GM21528 (cell line): ENCODE measurements at regions not wholly inside any gene's neighbourhood (a gene's known extent, or its start where the extent isn't known, plus 50 kb on each side); places are given as distances from the start of the nearest gene placed in this dataset.
"Not testable (repeated sequence)": the region's sequence is repeated elsewhere in the genome, so short reads cannot be mapped to it uniquely, and the experiment has no call there.

Experiments used
- ATAC-seq: cut with Tn5 transposase; IDR thresholded peaks from one replicate; pipeline ENCODE4 v1.9.1; 2021; ENCODE audit warnings: mild to moderate bottlenecking, moderate library complexity; ENCODE audit not compliant: unreplicated experiment, low FRiP score

DNA sequence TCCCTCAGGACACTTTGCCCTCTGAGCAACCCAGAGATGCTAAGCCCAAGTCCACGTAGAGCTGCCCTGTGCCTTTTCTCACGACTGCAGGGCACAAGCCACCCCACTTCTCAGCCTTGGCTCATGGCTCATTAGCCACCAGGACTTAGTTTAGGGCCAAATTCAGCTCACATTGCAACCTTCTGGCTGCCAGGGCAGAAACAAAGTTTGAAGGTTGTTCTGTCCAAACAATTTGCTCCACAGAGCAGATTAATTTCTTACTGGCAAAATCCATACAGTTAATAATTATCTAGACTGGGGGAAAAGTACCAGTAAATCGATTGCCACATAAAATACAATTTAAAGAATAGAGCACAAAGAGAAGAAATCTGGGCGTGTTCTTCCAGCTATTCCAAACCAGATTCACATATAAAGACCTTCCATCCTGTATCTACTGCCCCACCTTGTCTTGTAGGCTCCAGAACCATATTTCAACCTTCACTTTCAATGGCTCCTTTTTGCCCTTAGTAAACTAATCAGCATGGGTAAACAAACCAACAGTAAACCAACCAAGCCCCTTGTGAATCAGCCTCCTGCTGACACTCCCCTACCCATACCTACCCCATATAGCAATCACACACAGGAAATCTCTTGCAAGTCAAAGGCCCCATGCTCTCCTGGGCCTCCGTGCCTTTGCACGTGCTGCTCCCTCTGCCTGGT is 101.9 kb downstream of the QRSL1 start:
- ATAC-seq = no peak

- ATAC-seq = no peak
These were observed 101.3 kb downstream of the QRSL1 start for GRCh38 chr6:106730718-106731117.

- ATAC-seq = no peak
These were observed 100.9 kb downstream of the QRSL1 start for GRCh38 chr6:106730264-106730663.

- ATAC-seq = no peak
These were observed 100.5 kb downstream of the QRSL1 start for GRCh38 chr6:106729841-106730240.

GRCh38 chr6:106728296-106728870 is 99.0 kb downstream of the QRSL1 start:
- no peak for ATAC-seq

DNA sequence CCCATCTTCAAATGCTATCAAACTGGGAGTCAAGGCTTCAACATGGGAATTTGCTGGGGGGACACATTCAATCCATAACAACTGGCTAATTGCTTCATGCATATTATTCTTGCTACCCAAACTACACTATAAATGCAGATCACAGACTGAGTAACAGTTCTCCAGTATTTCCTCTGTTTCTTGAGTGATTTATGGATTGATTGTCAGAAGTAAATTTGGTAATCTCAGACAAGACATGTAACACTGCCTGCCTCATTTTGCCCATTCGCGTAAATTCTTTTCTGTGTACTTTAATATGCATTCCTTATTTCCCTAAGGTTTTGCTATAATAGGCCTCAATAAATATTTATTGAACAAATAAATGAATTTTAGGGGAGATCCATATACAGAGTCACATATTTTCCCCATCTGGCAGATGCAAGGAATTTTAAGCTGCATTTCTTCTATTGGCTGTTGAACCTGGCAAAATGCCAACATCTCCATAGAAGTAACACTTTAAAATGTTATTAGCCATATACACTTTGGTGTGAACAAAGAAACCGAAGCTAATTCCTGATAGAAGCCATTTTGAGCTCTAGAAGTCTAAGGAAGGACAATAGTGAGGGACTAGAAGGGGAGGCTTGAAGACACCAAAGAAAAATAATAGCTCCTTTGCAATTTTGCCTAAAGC is 98.2 kb downstream of the QRSL1 start:
- no peak for ATAC-seq

- no peak for ATAC-seq
These were observed 95.5 kb downstream of the QRSL1 start for GRCh38 chr6:106724848-106725247.

GRCh38 chr6:106724337-106724736 is 95.0 kb downstream of the QRSL1 start:
- ATAC-seq = no peak

DNA sequence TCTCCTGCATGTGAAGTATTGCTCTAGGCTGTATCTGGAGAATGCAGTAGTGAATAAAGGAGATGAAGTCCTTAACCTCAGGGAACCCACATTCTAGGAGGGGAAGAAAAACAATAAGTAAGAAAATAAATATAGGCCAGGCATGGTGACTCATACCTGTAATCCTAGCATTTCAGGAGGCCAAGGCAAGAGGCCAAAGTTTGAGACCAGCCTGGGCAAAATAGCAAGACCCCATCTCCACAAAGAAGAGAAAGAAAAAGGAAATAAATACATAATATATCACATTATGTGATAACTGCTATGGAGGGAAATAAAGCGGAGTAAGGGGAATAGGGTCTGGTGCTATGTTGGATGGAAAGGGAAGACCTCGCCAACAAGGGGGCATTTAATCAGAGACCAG is 94.0 kb downstream of the QRSL1 start:
- not testable (repeated sequence) for ATAC-seq

DNA sequence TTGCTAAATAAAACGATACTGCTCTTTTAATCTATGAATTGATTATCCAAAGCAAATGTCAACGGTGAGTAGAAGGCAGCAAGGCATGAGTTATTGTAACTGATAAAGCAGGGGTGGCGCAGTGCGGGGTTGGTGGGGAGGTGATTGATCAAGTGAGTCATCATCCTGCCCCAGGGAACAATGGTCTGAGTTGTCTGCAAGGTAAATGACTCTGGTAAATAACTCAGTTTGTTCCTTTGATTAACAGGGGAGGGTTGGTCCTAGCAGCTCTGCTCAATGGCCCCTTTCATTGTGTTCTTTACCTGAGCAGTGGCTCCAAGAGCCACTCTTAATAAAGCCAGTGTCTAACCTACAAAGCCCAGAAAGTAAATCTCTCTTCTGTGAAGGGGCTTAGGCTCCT is 91.8 kb downstream of the QRSL1 start:
- not testable (repeated sequence) for ATAC-seq
